GM19467 (cell line): ENCODE measurements at regions not wholly inside any gene's neighbourhood (a gene's known extent, or its start where the extent isn't known, plus 50 kb on each side); places are given as distances from the start of the nearest gene placed in this dataset.

Experiments used
- ATAC-seq: cut with Tn5 transposase; IDR thresholded peaks from one replicate; pipeline ENCODE4 v1.9.1; 2021; ENCODE audit warnings: mild to moderate bottlenecking, moderate library complexity; ENCODE audit not compliant: unreplicated experiment

- ATAC-seq, result no peak
Observed at GRCh38 chr2:191601060-191601459, 76.9 kb upstream of the NABP1 start.

GRCh38 chr2:191604154-191604553 lies 73.8 kb upstream of the NABP1 start:
- ATAC-seq, result no peak

- no peak for ATAC-seq
Observed at GRCh38 chr2:191607096-191607495, 70.8 kb upstream of the NABP1 start.

- ATAC-seq, result no peak
Observed at GRCh38 chr2:191610756-191611155, 67.2 kb upstream of the NABP1 start.

- ATAC-seq, result peak; percentile 98
Observed at GRCh38 chr2:191611614-191612013, 66.3 kb upstream of the NABP1 start.

GRCh38 chr2:191612496-191612895 lies 65.4 kb upstream of the NABP1 start:
- ATAC-seq, result no peak

- no peak for ATAC-seq
Observed at GRCh38 chr2:191614759-191615158, 63.2 kb upstream of the NABP1 start.

- no peak for ATAC-seq
Observed at GRCh38 chr2:191615596-191615995, 62.3 kb upstream of the NABP1 start.

- peak; percentile 85 for ATAC-seq
Observed at GRCh38 chr2:191617575-191617974, 60.4 kb upstream of the NABP1 start.

GRCh38 chr2:191618046-191618780 lies 59.7 kb upstream of the NABP1 start:
- ATAC-seq, result peak; percentile 6

- no peak for ATAC-seq
Observed at GRCh38 chr2:191618786-191619185, 59.1 kb upstream of the NABP1 start.

GRCh38 chr2:191620144-191620543 lies 57.8 kb upstream of the NABP1 start:
- no peak for ATAC-seq

- no peak for ATAC-seq
Observed at GRCh38 chr2:191622374-191623320, 55.3 kb upstream of the NABP1 start.

- ATAC-seq, result peak; percentile 46
Observed at GRCh38 chr2:191625016-191625415, 52.9 kb upstream of the NABP1 start.

- no peak for ATAC-seq
Observed at GRCh38 chr2:191625446-191625845, 52.5 kb upstream of the NABP1 start.

GRCh38 chr2:191626497-191627151 lies 51.3 kb upstream of the NABP1 start:
- no peak for ATAC-seq

- no peak for ATAC-seq
Observed at GRCh38 chr2:191627518-191627917, 50.4 kb upstream of the NABP1 start.
